Epidermal melanocyte (primary cell): ENCODE measurements at regions not wholly inside any gene's neighbourhood (a gene's known extent, or its start where the extent isn't known, plus 50 kb on each side); places are given as distances from the start of the nearest gene placed in this dataset.

ENCODE experiments used
- DNase-seq: peaks from one replicate; pipeline ENCODE4 v3.0.0; 2011; ENCODE audit warnings: low spot score; ENCODE audit not compliant: insufficient read length

DNA sequence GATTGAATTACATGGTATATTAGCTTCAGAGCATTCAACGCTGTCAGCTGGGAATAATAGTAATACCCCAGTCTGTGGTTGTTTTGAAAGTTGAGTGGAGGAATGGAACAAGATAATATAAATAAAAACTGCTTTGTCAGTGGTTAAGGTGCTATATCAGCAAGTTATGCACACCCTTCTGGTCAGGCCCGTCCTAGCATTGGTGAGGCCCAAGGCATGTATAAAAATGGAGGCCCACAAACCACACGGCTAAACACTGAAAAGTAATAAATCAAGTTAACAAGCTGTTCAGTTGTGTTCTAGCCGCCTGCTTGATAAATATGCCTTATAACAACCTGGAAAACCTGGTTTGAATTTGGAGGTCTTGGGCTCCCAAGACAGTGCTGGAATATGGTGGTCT lies 77.4 kb downstream of the PSMG1 start:
- no peak for DNase-seq

DNA sequence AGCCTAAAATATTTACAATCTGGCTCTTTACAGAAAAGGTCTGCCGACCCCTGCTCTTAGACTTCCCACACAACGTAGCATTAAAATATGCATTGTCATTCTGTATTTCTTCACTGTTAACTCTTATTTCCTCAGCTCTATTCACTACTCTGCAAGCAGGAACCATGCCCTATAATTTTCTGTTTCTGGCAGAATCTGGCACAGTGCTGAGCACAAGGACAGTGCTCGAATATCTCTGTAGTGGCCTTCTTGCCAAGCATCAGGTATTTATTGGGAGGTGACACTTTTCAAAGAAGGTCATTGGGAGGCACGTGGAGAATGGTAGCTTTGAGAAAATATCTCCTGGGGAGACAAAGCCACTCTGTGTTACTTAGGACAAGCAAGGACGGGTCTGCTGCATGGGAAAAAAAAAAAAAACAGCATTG lies 77.9 kb downstream of the PSMG1 start:
- no peak for DNase-seq

DNA sequence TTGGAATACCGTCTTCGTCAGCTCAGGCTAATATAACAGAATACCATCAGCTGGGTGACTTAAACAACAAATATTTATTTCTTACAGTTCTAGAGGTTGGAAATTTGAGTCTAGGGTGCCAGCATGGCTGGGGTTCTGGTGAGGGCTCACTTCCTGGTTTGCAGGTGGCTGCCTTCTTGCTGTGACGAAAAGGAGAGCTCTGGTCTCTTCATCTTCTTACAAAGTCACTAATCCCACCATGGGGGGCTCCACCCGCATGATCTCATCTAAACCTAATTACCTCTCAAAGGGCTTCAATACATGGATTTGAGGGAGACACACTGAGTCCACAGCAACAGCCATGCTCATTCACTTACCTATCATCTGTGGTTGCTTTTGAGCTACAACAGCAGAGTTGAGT lies 78.3 kb downstream of the PSMG1 start:
- no peak for DNase-seq

DNA sequence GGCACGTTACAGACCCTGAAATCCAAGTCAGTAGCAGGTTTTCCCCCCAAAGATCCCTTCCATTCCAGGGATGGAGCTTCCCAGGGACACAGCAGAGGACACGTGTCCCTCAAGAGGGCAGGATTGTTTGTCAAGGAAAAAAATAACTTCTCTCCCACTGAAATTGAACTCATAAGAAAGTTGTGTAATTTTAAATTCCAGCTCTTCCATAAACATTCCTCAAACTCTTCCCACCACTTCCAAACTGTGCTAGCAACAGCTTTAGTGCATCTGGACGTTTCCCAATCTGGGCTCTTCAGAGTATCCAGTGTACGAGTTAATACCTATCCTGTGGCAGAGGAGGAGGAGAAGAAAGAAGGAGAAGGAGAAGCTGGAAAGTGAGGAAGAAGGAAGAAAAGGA lies 79.6 kb downstream of the PSMG1 start:
- DNase-seq: no peak

DNA sequence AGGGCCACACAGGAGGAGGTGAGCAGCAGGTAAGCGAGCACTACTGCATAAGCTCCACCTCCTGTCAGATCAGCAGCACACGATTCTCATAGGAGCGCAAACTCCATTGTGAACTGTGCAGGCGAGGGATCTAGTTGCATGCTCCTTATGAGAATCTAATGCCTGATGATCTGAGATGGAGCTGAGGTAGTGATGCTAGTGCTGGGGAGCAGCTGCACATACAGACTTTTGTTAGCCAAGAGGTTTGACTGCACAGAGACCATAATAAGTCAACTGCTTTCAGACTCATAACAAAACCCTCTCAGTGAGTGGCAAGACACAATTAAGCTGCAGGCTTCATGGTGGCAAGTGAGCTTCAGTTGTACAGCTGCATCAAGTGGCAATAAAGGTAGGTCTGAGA lies 83.4 kb downstream of the PSMG1 start:
- no peak for DNase-seq

DNA sequence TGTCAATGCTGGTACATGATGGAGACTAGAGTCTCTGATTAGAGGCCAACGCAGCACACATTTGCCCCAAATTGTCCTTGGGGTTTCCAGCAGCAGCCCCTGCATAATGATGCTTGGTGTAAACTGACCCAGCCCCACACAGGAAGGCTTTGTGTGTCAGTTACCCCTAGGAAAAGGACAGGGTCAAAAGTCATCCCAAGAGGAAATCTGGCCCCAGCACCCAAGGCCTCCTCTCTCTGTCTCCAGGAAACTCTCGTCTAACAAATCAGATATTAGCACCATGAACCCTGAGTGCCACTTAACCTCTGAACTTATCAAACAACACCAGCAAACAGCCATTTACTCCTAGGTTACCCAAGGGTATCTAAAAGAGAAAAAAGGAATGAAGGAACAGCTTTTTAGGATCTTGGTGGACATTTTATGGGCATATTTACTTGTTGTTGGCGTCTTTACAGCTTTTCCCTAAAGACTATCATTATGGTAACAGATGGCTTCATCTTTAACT lies 84.5 kb downstream of the PSMG1 start:
- no peak for DNase-seq

DNA sequence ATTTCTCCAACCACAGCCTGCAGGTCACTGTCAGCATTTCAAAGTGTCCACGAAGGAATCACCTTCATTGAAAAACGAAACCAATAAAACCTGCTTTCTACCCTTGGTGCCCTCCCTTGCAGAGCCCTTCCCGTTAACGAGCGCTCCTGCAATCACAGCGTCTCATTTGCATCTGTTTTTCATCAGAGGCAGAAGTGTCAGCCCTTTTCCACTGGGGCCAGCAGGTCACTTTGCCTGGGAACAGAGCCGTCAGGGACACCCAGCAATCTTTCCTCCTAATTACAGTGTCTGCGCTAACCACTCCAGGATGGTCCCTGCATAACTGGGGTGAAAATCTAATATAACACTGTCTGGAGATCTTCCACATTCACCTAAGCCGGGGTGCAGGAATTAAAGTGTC lies 85.3 kb downstream of the PSMG1 start:
- no peak for DNase-seq

DNA sequence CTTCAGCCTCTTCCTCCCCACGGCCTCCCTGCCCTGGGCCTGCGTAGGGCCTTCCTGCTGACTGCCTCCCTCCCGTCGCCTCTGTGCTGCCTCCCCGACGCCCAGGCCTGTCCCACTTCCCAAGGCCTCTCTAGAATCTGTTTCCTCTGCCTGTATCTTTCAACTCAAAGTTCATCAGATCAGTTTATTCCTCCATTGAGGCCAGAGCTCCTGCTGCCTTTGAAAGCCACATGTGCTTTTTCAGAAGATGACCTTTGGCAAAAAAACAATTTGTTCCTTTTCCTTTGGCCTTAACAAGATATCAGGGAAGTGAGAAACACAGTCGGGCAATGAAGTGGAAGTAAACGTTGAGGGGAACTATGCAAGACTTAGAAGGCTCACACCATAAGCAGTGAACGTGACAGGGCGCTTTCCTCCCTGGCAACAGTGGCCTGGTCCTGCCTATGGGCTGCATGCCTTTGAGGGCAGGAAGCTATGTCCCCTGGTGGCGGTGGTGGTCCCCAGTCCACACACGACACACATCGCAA lies 85.9 kb downstream of the PSMG1 start:
- DNase-seq: no peak

DNA sequence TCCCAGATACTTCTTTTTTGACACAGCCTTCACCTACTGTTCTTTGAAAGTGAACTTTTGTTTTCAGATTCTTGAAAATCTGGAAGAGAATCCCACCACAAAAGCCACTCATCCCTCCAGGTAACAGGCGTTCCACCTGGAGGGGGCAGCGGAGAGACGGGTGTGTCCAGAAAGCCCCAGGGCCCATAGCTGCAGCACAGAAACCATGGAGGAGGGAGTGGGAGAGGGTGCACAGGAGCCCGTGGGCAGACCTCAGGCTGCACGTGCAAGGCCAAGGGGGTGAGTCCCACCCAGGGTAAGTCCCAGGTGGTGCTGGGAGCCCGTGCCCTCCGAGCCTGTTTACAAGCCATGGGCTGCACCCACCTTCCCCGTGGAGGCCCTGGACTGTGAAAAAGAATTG lies 86.5 kb downstream of the PSMG1 start:
- no peak for DNase-seq

DNA sequence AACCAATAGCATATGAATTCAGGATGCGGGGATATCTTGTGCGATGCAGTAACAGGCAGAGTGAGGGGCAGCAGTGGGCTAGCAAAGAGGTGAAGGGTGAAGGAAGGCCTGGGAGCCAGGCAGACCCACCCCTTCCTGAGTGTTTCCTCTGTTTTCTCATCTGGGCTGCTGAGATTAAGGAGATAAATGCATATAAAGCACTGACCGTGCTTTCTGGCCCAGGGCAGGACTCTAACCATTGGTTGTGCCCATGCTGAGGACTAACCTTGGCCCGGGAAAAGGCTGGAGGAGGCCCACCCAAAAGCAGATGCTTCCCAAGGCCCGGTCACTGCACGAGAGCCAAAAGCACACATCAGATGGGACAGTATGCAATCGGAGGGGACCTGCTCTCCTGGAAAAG lies 87.6 kb downstream of the PSMG1 start:
- DNase-seq: no peak

DNA sequence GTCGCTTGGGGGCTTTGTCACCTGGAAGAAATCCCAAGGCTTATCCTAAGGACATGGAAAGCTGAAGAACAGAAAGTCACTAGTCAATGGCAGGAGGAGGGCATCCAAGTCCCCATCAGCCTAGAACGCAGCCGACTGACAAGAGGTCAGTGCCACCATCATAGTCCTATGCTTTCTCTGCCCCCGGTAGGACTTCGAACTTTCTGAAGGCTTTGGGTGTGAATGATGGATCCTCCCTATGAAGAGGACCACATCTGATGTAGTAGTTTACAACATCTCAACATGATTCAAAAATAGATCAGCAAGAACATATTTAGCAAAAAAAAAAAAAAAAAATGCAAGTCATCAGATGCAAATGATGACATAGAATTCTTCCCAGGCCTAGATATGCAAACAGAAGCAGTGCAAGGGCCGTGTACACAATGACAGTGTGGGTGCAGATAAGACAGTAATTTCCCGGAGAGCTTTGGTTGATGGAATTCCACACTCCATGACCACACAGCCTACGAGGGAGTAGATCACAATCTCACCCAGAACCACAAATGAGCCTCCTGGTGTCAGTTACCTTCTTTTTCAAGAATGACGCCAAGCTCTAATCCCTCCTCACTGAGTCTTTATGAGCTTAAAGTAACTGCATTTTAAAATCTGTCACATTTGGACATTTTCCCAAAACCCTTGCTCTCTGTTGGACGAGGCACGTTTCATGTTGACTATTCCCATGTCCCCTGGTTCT lies 88.2 kb downstream of the PSMG1 start:
- no peak for DNase-seq

DNA sequence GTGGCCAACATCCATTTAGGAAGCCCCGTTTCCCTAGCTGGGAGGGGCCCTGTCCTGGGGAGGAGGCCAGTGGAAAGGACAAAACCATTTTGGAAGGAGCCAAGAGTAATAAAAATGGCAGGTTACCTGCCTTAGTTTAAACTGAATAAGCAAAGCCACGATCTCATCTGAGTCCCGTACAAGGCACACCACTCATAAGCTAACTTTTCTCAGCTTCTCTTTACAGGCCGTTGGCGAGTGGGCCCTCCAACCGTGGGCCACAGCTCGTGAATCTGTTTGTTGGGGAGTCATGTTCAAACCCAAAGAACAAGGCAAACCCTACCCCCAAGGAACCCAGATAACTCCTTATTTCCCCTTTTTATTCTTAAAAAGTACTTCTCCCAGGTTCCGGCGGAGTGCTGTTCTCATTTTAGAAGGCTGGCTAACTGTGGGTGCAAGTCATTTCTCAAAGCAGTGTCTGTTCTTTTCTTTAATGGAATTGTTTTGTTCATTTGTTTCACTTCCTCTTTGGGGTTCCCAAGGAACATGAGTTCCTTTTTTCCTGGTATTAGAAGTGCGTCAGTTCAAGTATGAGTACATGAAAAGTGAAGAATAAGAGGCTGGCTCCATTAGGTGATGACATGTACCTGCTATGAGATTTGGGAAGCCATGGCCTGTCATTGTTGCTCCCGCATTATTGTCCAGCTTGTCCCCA lies 89.0 kb downstream of the PSMG1 start:
- no peak for DNase-seq

DNA sequence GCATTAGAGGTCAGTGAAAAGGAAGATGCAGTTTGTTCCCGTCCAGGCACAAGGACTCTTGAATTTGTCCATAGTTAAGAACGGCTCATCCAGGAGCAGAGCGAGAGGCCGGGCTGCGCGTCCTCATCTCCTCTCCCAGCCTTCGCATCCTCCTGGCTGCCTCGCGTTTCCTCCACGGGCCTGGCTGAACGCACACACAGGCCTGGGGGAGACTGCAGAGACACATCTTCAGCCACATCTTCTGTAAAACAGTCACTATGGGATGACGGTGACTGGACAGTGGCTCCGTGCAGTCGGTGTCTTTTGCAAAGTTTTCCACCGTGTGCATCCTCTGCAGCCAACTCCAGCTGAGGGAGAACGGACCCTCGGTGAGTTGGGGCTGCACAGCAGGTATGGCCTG lies 89.7 kb downstream of the PSMG1 start:
- DNase-seq: no peak

DNA sequence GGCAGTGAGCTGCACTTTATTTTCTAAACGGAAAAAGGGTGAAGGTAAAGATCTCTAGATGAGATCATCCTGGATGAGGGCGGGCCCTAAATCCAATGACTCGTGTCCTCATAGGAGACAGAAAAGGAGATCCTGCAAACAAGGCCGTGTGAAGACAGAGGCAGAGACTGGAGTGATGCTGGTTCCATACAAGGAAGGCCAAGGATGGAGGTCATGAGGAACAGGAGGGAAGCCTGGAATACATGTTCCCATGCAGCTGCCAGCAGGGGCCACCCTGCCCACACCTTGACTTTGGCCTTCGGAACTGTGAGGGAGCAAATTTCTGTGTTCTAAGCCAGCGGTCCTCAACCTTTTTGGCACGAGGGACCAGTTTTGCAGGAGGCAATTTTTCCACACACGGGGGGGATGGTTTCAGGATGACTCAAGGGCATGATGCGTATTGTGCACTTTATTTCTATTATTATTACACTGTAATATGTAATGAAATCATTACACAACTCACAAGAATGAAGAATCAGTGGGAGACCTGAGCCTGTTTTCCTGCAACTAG lies 94.3 kb downstream of the PSMG1 start:
- no peak for DNase-seq

DNA sequence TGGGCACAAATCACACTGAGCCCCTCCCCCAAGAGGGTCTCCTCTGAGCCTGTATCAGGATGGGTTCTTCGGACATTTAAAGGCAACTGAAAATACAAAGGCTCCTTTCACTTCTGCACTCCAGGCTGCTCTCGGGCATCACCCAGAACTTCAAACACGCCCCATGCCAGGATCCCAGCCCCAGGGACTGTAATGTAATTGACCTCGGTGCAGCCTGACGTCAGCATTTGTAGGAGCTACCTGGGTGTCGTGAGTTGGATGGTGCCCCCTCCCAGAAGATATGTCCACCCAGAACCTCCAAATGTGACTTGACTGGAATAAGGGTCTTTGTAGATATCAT lies 95.2 kb downstream of the PSMG1 start:
- peak; percentile 75 for DNase-seq

DNA sequence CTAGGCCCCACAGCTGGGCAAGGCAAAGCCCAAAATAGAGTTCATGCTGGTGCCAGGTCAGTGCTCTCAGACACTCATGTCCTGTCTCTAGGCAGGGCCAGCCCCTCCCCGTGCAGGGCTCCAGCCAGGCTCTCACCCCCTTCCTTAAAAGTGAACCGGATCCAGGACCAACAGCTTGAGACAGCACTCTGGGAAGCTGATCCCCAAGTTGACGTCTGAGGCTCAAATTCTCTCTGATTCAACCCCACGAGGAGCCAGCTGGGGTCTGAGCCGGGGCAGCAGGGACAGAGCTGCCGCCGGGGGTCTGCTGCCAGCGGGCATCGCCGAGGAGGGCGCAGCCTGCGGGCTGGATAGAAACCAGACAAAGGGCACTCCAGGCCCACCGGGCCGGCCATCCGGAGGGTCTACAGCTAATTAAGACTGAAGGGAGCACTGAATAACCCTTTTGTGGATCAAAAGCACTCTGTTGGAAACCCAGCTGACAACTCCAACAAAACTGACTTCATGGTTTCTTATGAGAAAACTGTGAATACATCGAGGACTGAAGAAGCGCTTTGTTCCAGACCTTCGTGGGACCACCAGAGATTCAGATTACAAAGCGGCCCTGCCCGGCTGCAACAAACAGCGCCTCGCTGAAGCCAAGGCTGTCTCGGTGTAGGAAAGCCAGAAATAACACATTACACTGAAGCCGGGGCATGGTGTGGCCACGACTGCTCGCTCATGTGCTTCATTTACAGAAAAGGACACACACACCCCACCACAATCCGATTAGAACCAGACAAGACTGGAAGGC lies 95.8 kb downstream of the PSMG1 start:
- peak; percentile 61 for DNase-seq

DNA sequence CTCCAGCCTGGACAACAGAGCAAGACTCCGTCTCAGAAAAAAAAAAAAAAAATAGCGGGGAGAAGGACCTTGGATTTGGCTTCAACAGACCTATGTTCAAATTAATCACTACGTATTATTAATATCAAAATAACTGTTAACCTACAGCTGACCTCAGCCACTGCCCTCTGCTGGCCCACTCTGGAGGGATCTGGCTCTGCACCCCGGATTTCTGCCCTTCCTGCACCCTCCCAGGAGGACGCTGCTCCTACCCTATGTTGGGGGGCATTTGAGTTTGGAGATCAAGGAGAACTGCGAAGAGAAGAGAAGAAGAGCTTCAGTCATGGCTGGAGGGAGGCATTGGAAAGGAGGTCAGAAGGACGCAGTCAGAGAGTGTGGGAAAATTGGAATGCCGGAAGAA lies 96.7 kb downstream of the PSMG1 start:
- DNase-seq: no peak

DNA sequence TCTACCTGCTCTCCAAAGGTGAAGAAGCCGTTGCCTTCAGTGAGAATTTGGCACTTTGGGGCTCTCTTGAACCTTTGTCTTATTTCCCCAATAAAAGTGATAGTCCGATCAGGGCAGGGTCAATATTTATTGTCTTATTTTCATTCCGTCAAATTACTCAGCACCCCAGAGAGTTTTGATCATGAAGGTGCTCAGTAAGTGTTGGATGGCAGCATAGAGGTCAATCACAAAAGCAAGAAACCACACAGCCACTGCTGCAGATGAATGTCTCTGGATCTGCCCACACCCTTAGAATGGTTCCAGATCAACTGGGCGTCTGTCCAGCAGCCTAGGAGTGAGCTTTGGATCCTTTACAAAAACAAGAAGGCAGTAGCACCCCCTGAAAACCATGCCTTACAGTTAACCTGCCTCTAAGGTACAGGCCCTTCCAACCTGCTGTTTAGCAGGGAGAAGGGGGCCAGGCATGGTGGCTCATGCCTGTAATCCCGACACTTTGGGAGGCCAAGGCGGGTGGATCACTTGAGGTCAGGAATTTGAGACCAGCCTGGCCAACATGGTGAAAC lies 97.3 kb downstream of the PSMG1 start:
- no peak for DNase-seq

DNA sequence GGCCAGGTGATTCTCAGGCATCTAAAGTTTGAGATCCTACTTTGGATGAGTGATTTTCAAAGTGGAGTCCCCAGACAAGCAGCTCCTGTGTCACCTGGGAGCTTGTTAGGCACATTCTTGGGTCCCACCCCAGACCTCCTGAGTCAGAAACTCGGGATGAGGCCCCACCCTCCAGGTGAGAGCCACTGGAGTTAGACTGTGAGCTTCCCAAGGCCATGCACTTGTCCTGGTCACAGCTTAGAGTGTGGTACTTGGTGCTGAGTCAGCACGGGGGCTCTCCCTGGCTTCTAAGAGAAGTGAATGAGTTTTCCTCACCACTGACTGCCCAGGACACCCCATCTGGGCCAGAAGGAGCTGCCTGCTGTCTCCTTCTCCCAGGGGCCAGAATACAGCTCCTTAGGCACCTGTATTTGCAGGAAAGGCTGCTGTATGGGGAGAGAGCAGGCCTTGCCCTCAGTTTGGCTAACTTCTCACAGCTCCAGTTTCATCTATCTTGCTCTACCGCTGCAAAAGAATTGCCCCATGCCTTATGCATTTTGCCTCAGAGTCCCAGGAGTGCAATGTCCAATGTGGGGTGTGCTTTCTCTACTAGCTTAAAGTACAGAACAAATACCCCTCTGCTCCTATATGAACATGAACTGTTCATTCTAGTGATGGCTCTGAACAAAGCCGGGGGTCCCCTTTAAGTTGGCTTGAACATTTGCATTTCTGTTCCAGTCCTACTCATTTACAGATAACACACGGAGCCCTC lies 98.1 kb downstream of the PSMG1 start:
- no peak for DNase-seq

DNA sequence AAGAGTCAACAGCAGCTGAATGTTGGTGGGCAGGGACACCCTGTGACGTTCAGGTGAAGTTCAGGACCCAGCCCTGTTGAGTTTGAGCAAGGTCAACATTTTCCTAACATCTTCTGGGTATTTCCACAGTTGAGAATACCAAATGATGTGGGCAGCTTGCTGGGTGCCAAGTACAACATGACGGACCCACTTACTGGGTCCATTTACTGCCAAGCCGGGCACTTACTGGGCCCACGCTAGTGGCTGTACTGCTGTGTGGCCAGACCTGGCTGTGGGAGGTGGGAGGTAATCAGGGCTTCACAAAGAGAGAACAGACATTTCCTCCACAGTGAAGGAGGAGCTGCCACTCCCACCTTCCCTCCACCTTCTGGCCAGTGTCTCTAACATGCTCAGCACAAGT lies 99.2 kb downstream of the PSMG1 start:
- DNase-seq: no peak
